KBM-7 (cell line): ENCODE measurements at regions not wholly inside any gene's neighbourhood (a gene's known extent, or its start where the extent isn't known, plus 50 kb on each side); places are given as distances from the start of the nearest gene placed in this dataset.
"Not testable (repeated sequence)": the region's sequence is repeated elsewhere in the genome, so short reads cannot be mapped to it uniquely, and the experiment has no call there.

Experiments used
- DNase-seq: peaks from one replicate; pipeline ENCODE4 v3.0.0-alpha.2; 2015
- in situ Hi-C: fragments of 300-500 bp; cut with MboI; formaldehyde crosslinking; loops from 2 replicates; pipeline ENCODE4 v1.14.3; 2020; ENCODE audit warnings: low sequenced_read_pairs, low pct_unique_long_range_greater_than_20kb, mixed read lengths

DNA sequence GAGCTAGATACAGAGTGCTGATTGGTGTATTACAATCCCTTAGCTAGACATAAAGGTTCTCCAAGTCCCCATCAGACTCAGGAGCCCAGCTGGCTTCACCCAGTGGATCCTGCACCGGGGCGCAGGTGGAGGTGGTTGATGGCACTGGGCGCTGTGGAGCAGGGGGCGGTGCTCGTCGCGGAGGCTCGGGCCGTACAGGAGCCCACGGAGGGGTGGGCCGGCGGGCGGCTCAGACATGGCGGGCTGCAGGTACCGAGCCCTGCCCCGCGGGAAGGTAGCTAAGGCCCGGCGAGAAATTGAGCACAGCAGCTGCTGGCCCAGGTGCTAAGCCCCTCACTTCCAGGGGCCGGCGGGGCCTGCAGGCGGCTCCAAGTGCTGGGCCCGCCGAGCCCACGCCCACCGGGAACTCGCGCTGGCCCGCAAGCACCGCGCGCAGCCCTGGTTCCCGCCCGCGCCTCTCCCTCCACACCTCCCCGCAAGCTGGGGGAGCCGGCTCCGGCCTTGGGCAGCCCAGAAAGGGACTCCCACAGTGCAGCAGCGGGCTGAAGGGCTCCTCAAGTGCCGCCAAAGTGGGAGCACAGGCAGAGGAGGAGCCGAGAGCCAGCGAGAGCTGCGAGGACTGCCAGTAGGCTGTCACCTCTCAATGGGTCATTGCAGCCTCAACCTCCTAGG, 96.4 kb upstream of the MYO10 start:
- DNase-seq, in situ Hi-C loops: not testable (repeated sequence)

- DNase-seq, in situ Hi-C loops: not testable (repeated sequence)
Observed at GRCh38 chr5:17034992-17035391, 98.9 kb upstream of the MYO10 start.

GRCh38 chr5:17037751-17038150, 101.7 kb upstream of the MYO10 start:
- in situ Hi-C loops, result no loop called here
- no peak for DNase-seq

- no peak for DNase-seq
- in situ Hi-C loops, result no loop called here
Observed at GRCh38 chr5:17039170-17039569, 103.1 kb upstream of the MYO10 start.

- DNase-seq, result no peak
- in situ Hi-C loops, result no loop called here
Observed at GRCh38 chr5:17042041-17042440, 106.0 kb upstream of the MYO10 start.

DNA sequence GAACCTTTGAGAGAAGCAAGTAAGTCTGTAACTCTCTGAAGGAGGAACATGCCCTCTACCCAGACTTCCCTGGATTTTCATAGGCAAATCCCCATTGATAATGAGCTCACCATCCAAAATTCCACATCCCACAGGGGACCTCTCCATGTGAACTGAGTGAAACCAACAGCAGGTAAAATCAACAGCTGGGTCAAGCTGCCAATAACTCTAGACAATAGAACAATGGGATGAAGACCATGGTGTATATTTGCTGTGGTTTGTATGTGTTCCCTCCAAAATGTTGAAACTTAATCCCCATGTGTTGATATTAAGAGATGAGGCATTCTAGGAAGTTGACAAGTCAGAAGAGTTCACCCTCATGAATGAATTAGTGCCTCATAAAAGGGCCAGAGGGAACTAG, 110.2 kb upstream of the MYO10 start:
- in situ Hi-C loops, result no loop called here

DNA sequence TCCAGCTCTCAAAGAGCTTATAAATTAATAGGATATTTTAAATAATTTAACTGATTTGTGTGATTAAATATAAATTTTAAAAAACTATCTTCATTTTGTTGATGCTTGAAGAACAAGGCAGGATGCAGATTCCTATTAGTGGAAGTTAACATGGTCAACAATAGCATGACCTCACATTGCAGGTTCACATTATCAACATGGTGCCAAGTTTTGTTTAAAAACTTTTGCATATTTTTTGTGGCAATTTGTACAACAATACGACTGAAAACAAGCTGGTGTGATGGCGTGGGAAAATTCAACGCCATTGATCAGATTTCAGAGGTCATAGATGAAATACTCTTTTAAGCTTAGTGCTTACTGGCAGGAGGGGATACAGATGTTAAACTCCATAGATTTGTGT, 114.1 kb upstream of the MYO10 start:
- no peak for DNase-seq
- in situ Hi-C loops, result no loop called here

More for the DNA sequence above, 110.2 kb upstream of the MYO10 start:
- DNase-seq, result no peak

DNA sequence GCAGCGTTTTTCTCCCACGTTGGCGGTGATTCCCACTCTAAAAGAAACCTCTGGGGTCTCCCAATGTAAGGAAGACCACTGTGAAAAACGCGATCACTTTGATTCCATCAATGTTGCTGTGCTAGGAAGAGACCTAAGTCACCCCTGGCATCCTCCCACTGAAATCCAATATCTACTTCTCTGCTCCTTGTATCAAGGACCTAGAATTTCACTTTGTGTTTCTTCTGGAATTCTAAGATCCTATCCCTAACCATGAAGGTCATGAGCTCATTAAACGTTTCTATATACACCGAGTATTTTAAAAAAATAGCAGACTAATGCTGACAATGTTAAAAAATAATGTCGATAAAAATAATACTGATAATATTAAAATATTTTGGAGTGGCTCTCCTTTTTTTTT, 118.8 kb upstream of the MYO10 start:
- no peak for DNase-seq
- in situ Hi-C loops, result no loop called here

DNA sequence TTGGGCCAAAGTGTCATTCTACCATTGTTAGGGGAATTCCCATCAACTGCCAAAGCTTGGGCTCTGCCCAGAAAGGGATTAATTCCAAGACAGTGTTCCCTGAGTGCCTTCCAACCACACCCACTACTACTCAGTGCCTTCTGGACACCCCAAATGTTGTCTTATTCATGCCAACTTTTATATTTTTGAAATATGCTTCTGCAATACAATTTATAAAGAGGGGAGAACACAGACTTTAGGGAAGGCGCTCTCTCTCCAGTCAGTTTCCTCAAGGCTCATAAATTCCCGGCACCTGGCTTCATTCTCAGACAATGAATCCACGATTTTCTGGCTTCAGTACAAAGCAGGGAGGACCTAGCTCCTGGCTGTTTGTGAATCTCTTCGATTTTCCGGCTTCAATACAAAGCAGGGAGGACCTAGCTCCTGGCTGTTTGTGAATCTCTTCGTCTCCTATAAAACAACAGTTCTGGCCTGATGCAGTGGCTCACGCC, 120.1 kb upstream of the MYO10 start:
- in situ Hi-C loops, result no loop called here
- no peak for DNase-seq

- in situ Hi-C loops, result no loop called here
- no peak for DNase-seq
Observed at GRCh38 chr5:17058438-17058837, 122.3 kb upstream of the MYO10 start.

GRCh38 chr5:17061973-17062470, 125.9 kb upstream of the MYO10 start:
- in situ Hi-C loops, result no loop called here

GRCh38 chr5:17062741-17063140, 126.7 kb upstream of the MYO10 start:
- in situ Hi-C loops, DNase-seq: not testable (repeated sequence)

More at GRCh38 chr5:17061973-17062470, 125.9 kb upstream of the MYO10 start:
- no peak for DNase-seq

DNA sequence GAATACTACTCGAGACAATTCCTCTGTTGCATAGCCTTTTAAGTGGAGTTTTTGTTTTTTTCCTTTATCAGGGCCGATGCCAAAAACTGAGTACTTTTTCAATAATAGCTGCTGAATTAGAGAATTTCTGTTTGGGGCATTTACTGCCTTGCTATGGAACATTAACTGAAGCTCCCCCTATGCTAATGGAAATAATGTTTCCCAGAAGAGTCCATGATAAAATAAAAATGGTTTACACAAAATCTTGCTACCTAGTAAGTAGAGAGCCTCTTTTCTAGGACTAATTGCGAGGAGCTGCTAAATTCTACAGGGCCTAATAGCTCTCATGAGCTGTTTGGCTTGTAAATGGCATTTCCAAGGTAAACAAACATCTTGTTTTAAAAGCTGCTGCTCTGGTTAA, 128.2 kb upstream of the MYO10 start:
- in situ Hi-C loops, result no loop called here
- no peak for DNase-seq

GRCh38 chr5:17065458-17065857, 129.4 kb upstream of the MYO10 start:
- DNase-seq, result no peak
- in situ Hi-C loops, result no loop called here

GRCh38 chr5:17066026-17066425, 129.9 kb upstream of the MYO10 start:
- in situ Hi-C loops, DNase-seq: not testable (repeated sequence)

- in situ Hi-C loops, result no loop called here
- no peak for DNase-seq
Observed at GRCh38 chr5:17067657-17068392, 131.7 kb upstream of the MYO10 start.

- in situ Hi-C loops, result no loop called here
Observed at GRCh38 chr5:17069995-17070511, 134.0 kb upstream of the MYO10 start.

GRCh38 chr5:17070647-17071046, 134.6 kb upstream of the MYO10 start:
- in situ Hi-C loops, result no loop called here
- DNase-seq, result no peak

More at GRCh38 chr5:17069995-17070511, 134.0 kb upstream of the MYO10 start:
- DNase-seq, result no peak

DNA sequence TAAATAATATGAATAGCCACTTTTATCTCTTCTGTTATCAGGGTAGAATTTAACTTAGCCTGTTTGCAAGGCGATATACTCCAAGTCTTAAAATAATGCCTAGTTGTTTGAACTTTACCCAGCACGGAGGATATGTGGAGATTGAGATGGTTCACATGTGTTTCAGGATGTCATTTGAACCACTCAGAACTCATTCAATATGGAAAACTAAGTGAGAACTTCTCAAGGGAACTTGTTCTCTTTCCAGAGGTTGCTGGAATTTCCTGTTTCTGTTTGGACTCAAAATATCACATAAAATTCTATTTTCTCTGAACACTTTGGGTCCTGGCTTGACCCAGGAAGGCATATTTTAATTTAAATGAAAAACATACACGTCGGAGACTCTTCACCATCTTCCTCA, 139.1 kb upstream of the MYO10 start:
- DNase-seq, result no peak
- in situ Hi-C loops, result no loop called here

DNA sequence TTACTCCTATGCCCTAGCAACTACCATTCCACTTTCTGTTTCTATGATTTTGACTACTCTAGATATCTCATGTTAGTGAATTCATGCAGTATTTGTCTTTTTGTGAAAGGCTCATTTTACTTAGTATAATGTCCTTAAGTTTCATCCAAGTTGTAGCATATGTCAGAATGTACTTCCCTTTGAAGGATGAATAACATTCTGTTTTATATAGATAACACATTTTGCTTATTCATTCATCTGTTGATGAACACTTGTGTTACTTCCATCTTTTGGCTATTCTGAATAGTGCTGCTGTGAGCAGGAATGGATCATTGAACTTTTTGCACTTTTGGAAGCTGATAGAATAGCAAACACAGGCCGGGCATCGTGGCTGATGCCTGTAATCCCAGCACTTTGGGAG, 140.2 kb upstream of the MYO10 start:
- in situ Hi-C loops, result no loop called here
- DNase-seq, result no peak
